Neutrophil (primary cell): ENCODE measurements at regions not wholly inside any gene's neighbourhood (a gene's known extent, or its start where the extent isn't known, plus 50 kb on each side); places are given as distances from the start of the nearest gene placed in this dataset.

Experiments used
- H3K27ac ChIP-seq: fragments of 200-600 bp; sonication (generic); 2 replicates; pipeline ENCODE4 v1.5.1; 2016; ENCODE audit warnings: mild to moderate bottlenecking, moderate library complexity
- H3K27me3 ChIP-seq: fragments of 200-600 bp; sonication (generic); 2 replicates; pipeline ENCODE4 v1.6.0; 2016; ENCODE audit warnings: mild to moderate bottlenecking
- H3K36me3 ChIP-seq: fragments of 200-600 bp; sonication (generic); 2 replicates; pipeline ENCODE4 v1.5.1; 2017
- H3K4me1 ChIP-seq, 2 experiments: fragments of 200-600 bp in 1 of 2; sonication (generic) in 1 of 2; 1 replicate in 1 of 2; 2 replicates in 1 of 2; pipeline versions ENCODE4 v1.5.1 to v1.6.1; 2013 to 2016; ENCODE audit warnings: low read depth in 1 of 2, low read length in 1 of 2, mild to moderate bottlenecking in 1 of 2, moderate library complexity in 1 of 2; ENCODE audit not compliant: control insufficient read depth in 1 of 2, insufficient read depth in 1 of 2
- H3K4me3 ChIP-seq, 2 experiments: fragments of 200-600 bp in 1 of 2; sonication (generic) in 1 of 2; 1 replicate in 1 of 2; 2 replicates in 1 of 2; pipeline ENCODE4 v1.5.1; 2013 to 2016; ENCODE audit warnings: low read depth in 1 of 2, low read length in 1 of 2, mild to moderate bottlenecking in 1 of 2, moderate library complexity in 1 of 2
- H3K9me3 ChIP-seq: fragments of 200-600 bp; sonication (generic); 2 replicates; pipeline ENCODE4 v1.5.1; 2016
- CTCF ChIP-seq: fragments of 200-600 bp; sonication (generic); IDR thresholded peaks from 2 replicates; pipeline ENCODE4 v1.5.1; 2016; ENCODE audit warnings: antibody characterized with exemption

- H3K36me3 ChIP-seq, result no peaks in the 10 kb centered on the region
- H3K27me3 ChIP-seq, result no peaks in the 10 kb centered on the region
- no peaks in the 10 kb centered on the region for H3K9me3 ChIP-seq
- TF ChIP-seq CTCF, result no peak
- H3K27ac ChIP-seq, result no peak overlapping the region
- H3K4me1 ChIP-seq, result no peaks in the 10 kb centered on the region
- H3K4me3 ChIP-seq, result no peak overlapping the region
These were observed 103.7 kb downstream of the BARHL2 start for GRCh38 chr1:90613371-90613770.

- H3K4me3 ChIP-seq, result no peak overlapping the region
- no peaks in the 10 kb centered on the region for H3K9me3 ChIP-seq
- H3K27ac ChIP-seq, result no peak overlapping the region
- H3K36me3 ChIP-seq, result no peaks in the 10 kb centered on the region
- no peaks in the 10 kb centered on the region for H3K4me1 ChIP-seq
- TF ChIP-seq CTCF, result no peak
- no peaks in the 10 kb centered on the region for H3K27me3 ChIP-seq
These were observed 105.1 kb downstream of the BARHL2 start for GRCh38 chr1:90612033-90612432.

GRCh38 chr1:90607736-90608135 is 109.4 kb downstream of the BARHL2 start:
- TF ChIP-seq CTCF, result no peak
- H3K27me3 ChIP-seq, result no peaks in the 10 kb centered on the region

GRCh38 chr1:90605070-90605469 is 112.0 kb downstream of the BARHL2 start:
- H3K9me3 ChIP-seq, result no peaks in the 10 kb centered on the region
- H3K27me3 ChIP-seq, result no peaks in the 10 kb centered on the region
- H3K4me3 ChIP-seq, result no peak overlapping the region
- H3K36me3 ChIP-seq, result no peaks in the 10 kb centered on the region
- no peak overlapping the region for H3K27ac ChIP-seq
- H3K4me1 ChIP-seq, result no peaks in the 10 kb centered on the region
- no peak for TF ChIP-seq CTCF

More at GRCh38 chr1:90607736-90608135, 109.4 kb downstream of the BARHL2 start:
- Histone ChIP-seq H3K4me1 (no peaks in the 10 kb centered on the region), H3K27ac (no peak overlapping the region), H3K36me3 (no peaks in the 10 kb centered on the region), H3K9me3 (no peaks in the 10 kb centered on the region), H3K4me3 (no peak overlapping the region)

GRCh38 chr1:90593312-90593711 is 123.8 kb downstream of the BARHL2 start:
- TF ChIP-seq CTCF, result no peak
- Histone ChIP-seq H3K27me3 (no peaks in the 10 kb centered on the region), H3K27ac (no peak overlapping the region), H3K4me3 (no peak overlapping the region), H3K4me1 (no peaks in the 10 kb centered on the region), H3K9me3 (no peaks in the 10 kb centered on the region), H3K36me3 (no peaks in the 10 kb centered on the region)

- no peaks in the 10 kb centered on the region for H3K27me3 ChIP-seq
- no peaks in the 10 kb centered on the region for H3K36me3 ChIP-seq
- H3K4me1 ChIP-seq, result no peaks in the 10 kb centered on the region
- TF ChIP-seq CTCF, result no peak
- H3K27ac ChIP-seq, result no peak overlapping the region
- H3K9me3 ChIP-seq, result no peaks in the 10 kb centered on the region
- no peak overlapping the region for H3K4me3 ChIP-seq
These were observed 125.1 kb downstream of the BARHL2 start for GRCh38 chr1:90591970-90592356.
